T-helper 2 cell treated with Interferon-gamma antibody and Interleukin-4, amounts not matched to agents 100 ng/mL and 5 ng/mL, for 36 hours (primary cell): ENCODE measurements at regions not wholly inside any gene's neighbourhood (a gene's known extent, or its start where the extent isn't known, plus 50 kb on each side); places are given as distances from the start of the nearest gene placed in this dataset.
"Not testable (repeated sequence)": the region's sequence is repeated elsewhere in the genome, so short reads cannot be mapped to it uniquely, and the experiment has no call there.

Experiments
- intact Hi-C: fragments of 100-400 bp; cut with micrococcal nuclease; formaldehyde crosslinking; loops from one replicate; pipeline ENCODE4 v1.15.1; 2023

DNA sequence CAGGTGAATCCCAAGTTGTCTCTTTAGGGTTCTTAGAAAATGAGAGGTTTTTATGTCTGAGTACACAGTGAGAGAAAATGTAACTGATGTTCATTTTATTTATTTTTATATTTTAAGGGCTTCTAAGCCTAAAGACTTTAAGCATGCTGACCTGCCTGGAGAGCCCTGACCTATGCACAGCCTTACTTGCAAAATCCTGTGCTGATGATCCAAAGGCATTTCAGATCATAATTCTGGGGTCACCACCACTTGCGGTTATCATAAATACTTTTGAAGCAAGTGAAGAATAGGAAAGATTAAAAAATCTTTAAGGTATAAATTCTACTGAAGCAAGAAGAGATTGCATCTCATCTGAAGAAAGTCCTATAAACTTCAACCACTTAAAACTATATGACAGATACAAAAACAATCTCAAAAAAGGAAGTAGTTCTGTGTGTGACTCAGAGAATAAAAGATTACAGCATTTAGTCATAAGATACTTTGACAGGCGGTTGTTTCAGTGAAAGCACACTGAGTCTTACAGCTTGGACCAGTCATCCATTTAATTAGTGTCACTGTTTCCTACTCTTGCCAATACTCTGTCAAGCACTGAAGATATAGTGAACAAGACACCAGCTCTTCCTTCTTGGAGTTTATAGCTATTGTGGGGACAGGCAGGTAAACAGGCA lies 245.2 kb upstream of the DIPK2B start:
- intact Hi-C loops = no loop called here

GRCh38 chrX:45437186-45437585 lies 236.5 kb upstream of the DIPK2B start:
- intact Hi-C loops = no loop called here

- intact Hi-C loops = no loop called here
Observed at GRCh38 chrX:45435481-45435880, 234.8 kb upstream of the DIPK2B start.

DNA sequence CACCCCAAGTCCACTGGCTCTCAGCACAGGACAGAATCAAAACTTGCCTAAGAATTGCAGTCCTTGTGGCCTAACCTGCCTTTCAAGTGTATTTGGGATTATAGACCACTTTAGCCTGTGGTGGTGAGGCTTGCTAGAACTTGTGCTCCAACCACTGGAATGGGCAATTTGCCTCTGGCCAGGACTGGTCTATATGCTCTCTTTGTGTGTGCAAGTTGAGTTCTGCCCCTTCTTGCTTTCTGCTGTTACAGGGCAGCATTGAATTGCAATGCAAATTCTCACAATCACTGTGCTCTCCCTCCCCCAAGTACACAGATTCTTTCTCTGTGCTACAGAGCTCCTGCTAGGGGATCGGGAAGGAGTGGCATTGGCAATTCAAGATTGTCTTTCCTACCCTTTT lies 233.6 kb upstream of the DIPK2B start:
- intact Hi-C loops = no loop called here

GRCh38 chrX:45428831-45429230 lies 228.2 kb upstream of the DIPK2B start:
- intact Hi-C loops = no loop called here

DNA sequence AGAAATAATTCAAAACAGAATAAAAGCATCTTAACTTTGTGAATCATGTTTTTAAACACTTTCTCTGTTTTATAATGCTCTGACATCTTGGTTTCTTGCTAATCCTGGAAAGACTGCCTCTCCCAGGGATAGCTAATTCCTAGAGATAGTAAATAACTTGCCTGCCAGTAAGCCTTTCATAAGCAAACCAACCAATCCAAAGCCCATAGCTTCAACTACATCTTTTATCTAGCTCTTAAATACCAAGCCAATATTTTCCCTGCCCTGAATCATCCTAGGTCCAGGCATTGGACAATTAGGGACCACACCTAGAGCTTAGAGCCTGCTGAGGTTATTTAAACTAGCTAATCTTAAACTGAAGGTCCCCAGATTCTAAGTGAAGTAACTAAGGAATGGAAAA lies 223.7 kb upstream of the DIPK2B start:
- intact Hi-C loops = no loop called here

- intact Hi-C loops = no loop called here
Observed at GRCh38 chrX:45422216-45422925, 221.7 kb upstream of the DIPK2B start.

DNA sequence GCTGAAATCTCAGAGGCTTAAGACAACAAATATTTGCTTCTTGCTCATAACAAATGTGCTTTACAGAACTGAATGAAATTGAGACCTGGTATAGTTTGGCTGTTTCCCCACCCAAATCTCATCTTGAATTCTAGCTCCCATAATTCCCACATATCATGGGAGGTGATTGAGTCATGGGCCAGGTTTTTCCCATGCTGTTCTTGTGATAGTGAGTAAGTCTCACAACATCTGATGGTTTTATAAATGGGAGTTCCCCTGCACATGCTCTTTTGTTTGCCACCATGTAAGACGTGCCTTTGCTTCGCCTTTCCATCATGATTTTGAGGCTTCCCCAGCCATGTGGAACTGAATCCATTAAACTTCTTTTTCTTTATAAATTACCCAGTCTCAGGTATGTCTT lies 221.1 kb upstream of the DIPK2B start:
- intact Hi-C loops = no loop called here

- intact Hi-C loops = no loop called here
Observed at GRCh38 chrX:45404206-45404605, 203.5 kb upstream of the DIPK2B start.

GRCh38 chrX:45401923-45402322 lies 201.2 kb upstream of the DIPK2B start:
- intact Hi-C loops = no loop called here

DNA sequence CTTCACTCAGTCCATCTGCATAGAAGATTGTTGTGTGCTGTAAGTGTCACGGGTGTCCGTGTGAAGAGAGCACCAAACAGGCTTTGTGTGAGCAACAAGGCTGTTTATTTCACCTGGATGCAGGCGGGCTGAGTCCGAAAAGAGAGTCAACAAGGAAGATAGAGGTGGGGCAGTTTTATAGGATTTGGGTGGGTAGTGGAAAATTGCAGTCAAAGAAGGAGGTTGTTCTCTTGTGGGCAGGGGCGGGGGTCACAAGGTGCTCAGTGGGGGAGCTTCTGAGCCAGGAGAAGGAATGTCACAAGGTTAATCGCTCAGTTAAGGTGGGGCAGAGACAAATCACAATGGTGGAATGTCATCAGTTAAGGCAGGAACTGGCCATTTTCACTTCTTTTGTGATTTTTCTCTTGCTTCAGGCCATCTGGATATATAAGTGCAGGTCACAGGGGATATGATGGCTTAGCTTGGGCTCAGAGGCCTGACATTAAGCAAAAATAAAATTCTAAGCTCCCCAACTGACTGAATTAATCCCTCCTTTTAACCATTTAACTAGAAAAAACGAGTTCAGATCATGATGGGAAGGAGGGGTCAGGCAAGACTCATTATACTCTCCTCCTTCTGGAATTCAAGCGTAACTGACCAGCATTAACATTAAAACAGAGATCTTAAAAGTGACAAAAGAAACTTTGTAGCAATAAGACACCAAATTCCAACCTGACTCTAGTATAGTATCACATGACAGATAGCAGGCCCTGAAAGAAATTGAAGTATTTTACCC lies 200.5 kb upstream of the DIPK2B start:
- intact Hi-C loops = not testable (repeated sequence)

GRCh38 chrX:45400027-45400779 lies 199.5 kb upstream of the DIPK2B start:
- intact Hi-C loops = no loop called here

- intact Hi-C loops = no loop called here
Observed at GRCh38 chrX:45385757-45386156, 185.1 kb upstream of the DIPK2B start.

GRCh38 chrX:45381841-45382240 lies 181.2 kb upstream of the DIPK2B start:
- intact Hi-C loops = no loop called here

GRCh38 chrX:45381366-45381765 lies 180.7 kb upstream of the DIPK2B start:
- intact Hi-C loops = no loop called here

DNA sequence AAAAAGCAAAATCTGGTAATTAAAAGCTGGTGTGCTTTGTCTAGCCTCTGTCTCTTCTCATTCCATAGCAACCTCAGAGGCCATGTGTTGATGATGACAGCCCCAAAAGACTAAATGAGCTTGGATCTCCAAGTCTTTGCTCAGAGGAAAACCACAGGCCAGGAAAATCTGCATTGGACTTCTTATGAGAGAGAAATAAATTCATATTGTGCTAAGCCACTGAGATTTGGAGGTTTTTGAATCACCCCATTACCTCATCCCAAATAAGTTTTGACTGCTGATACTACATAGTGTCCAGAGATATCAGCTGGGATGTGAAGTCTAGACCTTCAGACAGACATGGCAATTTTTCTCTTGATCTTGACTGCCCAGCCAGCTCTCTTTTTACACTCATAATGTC lies 178.6 kb upstream of the DIPK2B start:
- intact Hi-C loops = no loop called here

DNA sequence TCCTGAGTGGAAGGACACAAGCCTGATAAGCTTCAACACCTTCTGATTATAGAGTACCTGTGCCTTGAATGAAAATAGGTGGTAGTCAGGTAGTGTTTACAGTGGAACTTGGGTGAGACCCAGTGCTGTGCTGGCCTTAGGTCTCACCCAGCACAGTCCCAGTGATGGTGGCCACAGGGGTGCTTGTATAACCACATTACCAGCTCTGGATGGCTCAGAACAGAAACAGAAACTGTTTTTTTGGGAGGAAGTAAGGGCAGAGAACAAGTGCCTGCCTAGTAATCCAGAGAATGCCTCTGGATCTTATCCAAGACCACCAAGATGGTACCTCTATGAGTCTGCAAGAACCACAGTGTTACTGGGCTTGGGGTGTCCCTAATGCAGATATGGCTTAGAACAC lies 171.5 kb upstream of the DIPK2B start:
- intact Hi-C loops = no loop called here

DNA sequence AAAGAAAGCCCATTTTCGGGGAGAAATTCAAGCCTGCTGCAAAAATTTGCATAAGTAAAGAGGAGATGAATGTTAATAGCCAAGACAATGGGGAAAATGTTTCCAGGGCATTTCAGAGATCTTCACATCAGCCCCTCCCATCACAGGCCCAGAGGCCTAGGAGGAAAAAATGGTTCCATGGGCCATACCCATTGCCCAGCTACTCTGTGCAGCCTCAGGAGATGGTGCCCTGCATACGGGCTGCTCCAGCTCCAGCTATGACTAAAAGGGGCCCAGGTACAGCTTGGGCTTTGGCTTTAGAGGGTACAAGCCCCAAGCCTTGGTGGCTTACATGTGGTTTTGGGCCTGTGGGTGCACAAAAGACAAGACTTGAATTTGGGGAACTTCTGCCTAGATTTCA lies 168.0 kb upstream of the DIPK2B start:
- intact Hi-C loops = no loop called here

DNA sequence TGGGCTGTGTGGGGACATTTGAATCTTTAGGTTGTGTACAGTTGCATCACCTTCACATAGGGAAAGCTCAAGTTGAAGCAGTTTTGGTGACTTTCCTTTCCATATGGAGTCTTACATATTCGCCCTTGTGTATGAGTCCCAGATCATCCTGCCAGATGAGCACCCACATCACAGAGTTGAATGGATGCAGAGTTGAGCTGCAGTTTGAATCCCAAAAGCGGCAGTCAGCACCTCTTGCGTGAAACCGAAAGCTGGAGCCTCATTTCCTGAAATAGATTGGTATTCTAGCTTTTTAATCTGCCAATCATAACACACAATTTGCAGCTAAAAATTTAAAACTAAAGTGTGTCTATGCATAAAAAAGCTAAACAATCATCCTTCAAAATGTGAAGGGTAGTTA lies 162.9 kb upstream of the DIPK2B start:
- intact Hi-C loops = no loop called here

- intact Hi-C loops = no loop called here
Observed at GRCh38 chrX:45360571-45360970, 159.9 kb upstream of the DIPK2B start.

DNA sequence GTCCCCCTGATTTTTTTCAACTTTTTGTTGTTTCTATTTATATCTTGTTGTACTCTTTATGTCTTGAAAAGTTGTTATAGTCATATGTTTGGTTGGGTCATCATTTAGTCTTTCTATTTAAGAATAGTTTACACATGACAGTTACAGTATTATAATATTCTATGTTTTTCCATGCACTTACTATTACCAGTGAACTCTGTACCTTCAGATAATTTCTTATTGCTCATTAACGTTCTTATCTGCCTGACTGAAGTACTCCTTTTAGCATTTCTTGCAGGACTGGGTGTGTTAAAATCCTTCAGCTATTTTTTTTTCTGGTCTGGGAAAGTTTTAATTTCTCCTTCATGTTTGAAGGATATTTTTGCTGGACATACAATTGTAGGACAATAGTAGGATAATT lies 157.7 kb upstream of the DIPK2B start:
- intact Hi-C loops = no loop called here

DNA sequence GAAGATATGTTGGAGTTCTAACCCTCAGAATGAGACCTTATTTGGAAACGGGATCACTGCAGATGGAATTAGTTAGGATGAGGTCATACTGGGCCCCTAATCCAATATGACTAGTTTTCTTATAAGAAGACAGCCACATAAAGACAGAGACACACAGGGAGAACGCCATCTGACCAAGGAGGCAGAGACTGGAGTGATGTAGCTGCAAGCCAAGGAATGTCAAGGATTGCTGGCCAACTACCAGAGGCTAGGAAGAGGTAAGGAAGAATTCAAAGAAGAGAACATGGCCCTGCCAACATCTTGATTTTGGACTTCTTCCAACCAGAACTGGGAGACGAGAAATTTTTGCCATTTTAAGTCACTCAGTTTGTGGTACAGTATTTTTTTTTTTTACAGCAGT lies 152.8 kb upstream of the DIPK2B start:
- intact Hi-C loops = no loop called here
